HEK293 (cell line): ENCODE measurements at regions not wholly inside any gene's neighbourhood (a gene's known extent, or its start where the extent isn't known, plus 50 kb on each side); places are given as distances from the start of the nearest gene placed in this dataset.

Source experiments
- CTCF ChIA-PET: fragments of 350-600 bp; formaldehyde crosslinking; extraction: SDS; loops from one replicate; lab custom pipeline; 2021; ENCODE audit warnings: antibody characterized with exemption; lab: Yijun Ruan, JAX
- POLR2A ChIA-PET: fragments of 300-600 bp; formaldehyde crosslinking; extraction: SDS; loops from one replicate; lab custom pipeline; 2020; ENCODE audit warnings: antibody characterized with exemption, inconsistent platforms; lab: Yijun Ruan, JAX
- H3K27ac ChIP-seq: fragments of 200-500 bp; sonication (Bioruptor generic); 2 replicates; pipeline ENCODE4 v1.5.1; 2014; ENCODE audit warnings: low read depth, low read length, control low read depth, inconsistent platforms; ENCODE audit errors: extremely low read depth
- H3K36me3 ChIP-seq, 2 experiments: fragments of 200-500 bp in 1 of 2; sonication (Bioruptor generic) in 1 of 2; 1 replicate in 1 of 2; 2 replicates in 1 of 2; pipeline ENCODE4 v1.5.1; 2014 to 2017; ENCODE audit warnings: inconsistent platforms in 2 of 2, low read length in 2 of 2; ENCODE audit not compliant: control insufficient read depth in 2 of 2, insufficient read depth in 1 of 2
- H3K4me1 ChIP-seq: fragments of 200-500 bp; sonication (Bioruptor generic); 2 replicates; pipeline ENCODE4 v1.5.1; 2014; ENCODE audit warnings: mild to moderate bottlenecking, low read length, inconsistent platforms; ENCODE audit not compliant: control insufficient read depth, insufficient read depth
- H3K4me3 ChIP-seq: 2 replicates; pipeline ENCODE4 v1.5.1; 2011; ENCODE audit warnings: low read depth, mild to moderate bottlenecking, control low read depth, low read length, moderate library complexity
- H3K9me3 ChIP-seq: fragments of 200-500 bp; sonication (Bioruptor generic); 2 replicates; pipeline ENCODE4 v1.5.1; 2014; ENCODE audit warnings: low read depth, low read length, inconsistent platforms; ENCODE audit not compliant: control insufficient read depth, insufficient read depth
- GLIS2 ChIP-seq: fragments of 450-650 bp; formaldehyde crosslinking; IDR thresholded peaks from 2 replicates; pipeline ENCODE4 v1.5.1; 2016; ENCODE audit warnings: missing biosample characterization, missing genetic modification characterization
- HOXC10 ChIP-seq: sonication (generic); formaldehyde crosslinking; IDR thresholded peaks from 2 replicates; pipeline ENCODE4 v1.8.1; 2023; ENCODE audit warnings: mild to moderate bottlenecking, missing genetic modification reagents
- IKZF3 ChIP-seq: fragments of 450-650 bp; IDR thresholded peaks from 2 replicates; pipeline ENCODE4 v1.5.0; 2018; ENCODE audit warnings: missing biosample characterization, mild to moderate bottlenecking, missing genetic modification characterization, moderate library complexity
- KLF8 ChIP-seq: fragments of 450-650 bp; formaldehyde crosslinking; IDR thresholded peaks from 2 replicates; pipeline ENCODE4 v1.5.1; 2016; ENCODE audit warnings: missing biosample characterization, missing genetic modification characterization
- SETDB1 ChIP-seq: IDR thresholded peaks from one replicate; pipeline ENCODE4 v1.6.1; 2017; ENCODE audit warnings: mild to moderate bottlenecking, low read length, moderate library complexity, mixed read lengths; ENCODE audit not compliant: insufficient read length
- SP2 ChIP-seq: fragments of 450-650 bp; formaldehyde crosslinking; IDR thresholded peaks from 2 replicates; pipeline ENCODE4 v1.5.1; 2016; ENCODE audit warnings: missing biosample characterization, missing genetic modification characterization
- ZBTB49 ChIP-seq: fragments of 450-650 bp; formaldehyde crosslinking; IDR thresholded peaks from 2 replicates; pipeline ENCODE4 v1.5.1; 2016; ENCODE audit warnings: missing biosample characterization, missing genetic modification characterization, low read depth
- ZFP41 ChIP-seq: fragments of 450-650 bp; formaldehyde crosslinking; IDR thresholded peaks from 2 replicates; pipeline ENCODE4 v1.5.1; 2016; ENCODE audit warnings: missing biosample characterization, missing genetic modification characterization, borderline replicate concordance
- ZNF112 ChIP-seq: fragments of 450-650 bp; formaldehyde crosslinking; IDR thresholded peaks from 2 replicates; pipeline ENCODE4 v1.5.0; 2017; ENCODE audit warnings: missing biosample characterization, missing genetic modification characterization
- ZNF138 ChIP-seq: fragments of 450-650 bp; formaldehyde crosslinking; IDR thresholded peaks from 2 replicates; pipeline ENCODE4 v1.5.1; 2016; ENCODE audit warnings: missing biosample characterization, missing genetic modification characterization, borderline replicate concordance
- ZNF140 ChIP-seq: fragments of 450-650 bp; formaldehyde crosslinking; IDR thresholded peaks from 2 replicates; pipeline ENCODE4 v1.5.1; 2016; ENCODE audit warnings: missing biosample characterization, missing genetic modification characterization
- ZNF155 ChIP-seq: fragments of 450-650 bp; formaldehyde crosslinking; IDR thresholded peaks from 2 replicates; pipeline ENCODE4 v1.5.1; 2016; ENCODE audit warnings: missing biosample characterization, missing genetic modification characterization
- ZNF174 ChIP-seq: fragments of 450-650 bp; formaldehyde crosslinking; IDR thresholded peaks from 2 replicates; pipeline ENCODE4 v1.5.0; 2017; ENCODE audit warnings: missing biosample characterization, mild to moderate bottlenecking, missing genetic modification characterization
- ZNF2 ChIP-seq: fragments of 450-650 bp; formaldehyde crosslinking; IDR thresholded peaks from 2 replicates; pipeline ENCODE4 v1.5.1; 2016; ENCODE audit warnings: missing biosample characterization, missing genetic modification characterization
- ZNF391 ChIP-seq: fragments of 450-650 bp; formaldehyde crosslinking; IDR thresholded peaks from 2 replicates; pipeline ENCODE4 v1.5.1; 2016; ENCODE audit warnings: low read depth, missing biosample characterization, missing genetic modification characterization, borderline replicate concordance
- ZNF449 ChIP-seq: fragments of 450-650 bp; formaldehyde crosslinking; IDR thresholded peaks from 2 replicates; pipeline ENCODE4 v1.5.1; 2017; ENCODE audit warnings: missing biosample characterization, mild to moderate bottlenecking, missing genetic modification characterization, moderate library complexity
- ZNF544 ChIP-seq: fragments of 450-650 bp; formaldehyde crosslinking; IDR thresholded peaks from 2 replicates; pipeline ENCODE4 v1.5.0; 2017; ENCODE audit warnings: missing biosample characterization, missing genetic modification characterization
- ZNF548 ChIP-seq: fragments of 450-650 bp; formaldehyde crosslinking; IDR thresholded peaks from 2 replicates; pipeline ENCODE4 v1.5.1; 2016; ENCODE audit warnings: missing biosample characterization, missing genetic modification characterization
- ZNF664 ChIP-seq: fragments of 450-650 bp; formaldehyde crosslinking; IDR thresholded peaks from 2 replicates; pipeline ENCODE4 v1.5.1; 2016; ENCODE audit warnings: missing biosample characterization, missing genetic modification characterization
- ZNF747 ChIP-seq: fragments of 450-650 bp; formaldehyde crosslinking; IDR thresholded peaks from 2 replicates; pipeline ENCODE4 v1.5.1; 2016; ENCODE audit warnings: missing biosample characterization, missing genetic modification characterization
- TF ChIP-seq, protein P1 (sequence below): fragments of 450-650 bp; formaldehyde crosslinking; conservative IDR thresholded peaks from 2 replicates; pipeline ENCODE4 v1.5.1; 2016; ENCODE audit warnings: low read depth, missing biosample characterization, missing genetic modification characterization

DNA sequence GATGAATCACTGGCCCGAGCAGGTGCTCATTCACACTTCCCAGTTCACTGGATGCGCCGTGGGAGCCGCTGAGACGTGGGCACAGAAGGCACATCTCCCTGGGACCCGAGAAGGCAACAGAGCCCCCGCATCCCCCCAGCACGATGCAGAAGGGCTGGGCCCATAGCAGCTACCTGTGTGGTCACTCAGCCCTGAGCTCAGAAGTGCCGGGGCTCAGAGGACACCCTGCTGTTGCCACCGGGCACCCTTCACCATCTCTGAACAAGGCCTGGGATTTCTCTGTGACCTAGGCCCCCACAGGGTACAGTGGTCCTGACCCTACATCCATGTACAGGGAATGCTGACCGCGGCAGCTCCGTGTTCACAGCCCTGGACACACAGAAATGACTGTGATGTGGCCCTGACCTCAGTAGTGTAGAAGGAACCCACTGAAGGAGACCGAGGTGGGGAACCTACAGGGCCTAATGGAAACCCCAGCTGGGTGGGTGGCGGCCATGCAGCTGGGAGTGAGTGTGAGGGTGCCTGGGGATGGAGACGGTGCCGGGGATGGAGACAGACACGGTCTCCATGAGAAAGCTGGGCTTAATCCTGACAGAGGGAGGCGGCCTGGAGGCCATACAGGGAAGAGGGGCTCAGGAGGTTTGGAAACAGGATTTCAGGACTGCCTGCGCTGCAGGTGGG is 111.9 kb upstream of the OTOS start:
- POLR2A ChIA-PET: interaction anchor here (0.7 to 1.0 kb wide), 3 partner anchors 9 to 19 kb away, joined by 3 to 6 read pairs (median 4); no protein-coding TSS in a partner anchor
- Histone ChIP-seq H3K4me1 (peaks cover 4% of the 10 kb centered on the region; the same call in 1 of the 2 replicates), H3K36me3 (no peaks in the 10 kb centered on the region), H3K27ac (no peak overlapping the region), H3K4me3 (no peak overlapping the region), H3K9me3 (no peaks in the 10 kb centered on the region)
- TF ChIP-seq ZFP41 (tag by site-specific recombination): no peak
- no peak for TF ChIP-seq KLF8 (tag by site-specific recombination)
- TF ChIP-seq ZNF112: no peak
- TF ChIP-seq ZNF391 (tag by site-specific recombination): no peak
- no peak for TF ChIP-seq IKZF3
- TF ChIP-seq ZNF174: no peak
- TF ChIP-seq ZNF449 (tag by site-specific recombination): no peak
- no peak for TF ChIP-seq SETDB1
- TF ChIP-seq ZBTB49 (tag by site-specific recombination): no peak
- TF ChIP-seq ZNF544 (tag by site-specific recombination): no peak
- TF ChIP-seq ZNF664 (tag by site-specific recombination): no peak
- no peak for TF ChIP-seq ZNF548 (tag by site-specific recombination)
- TF ChIP-seq, protein P1, sequence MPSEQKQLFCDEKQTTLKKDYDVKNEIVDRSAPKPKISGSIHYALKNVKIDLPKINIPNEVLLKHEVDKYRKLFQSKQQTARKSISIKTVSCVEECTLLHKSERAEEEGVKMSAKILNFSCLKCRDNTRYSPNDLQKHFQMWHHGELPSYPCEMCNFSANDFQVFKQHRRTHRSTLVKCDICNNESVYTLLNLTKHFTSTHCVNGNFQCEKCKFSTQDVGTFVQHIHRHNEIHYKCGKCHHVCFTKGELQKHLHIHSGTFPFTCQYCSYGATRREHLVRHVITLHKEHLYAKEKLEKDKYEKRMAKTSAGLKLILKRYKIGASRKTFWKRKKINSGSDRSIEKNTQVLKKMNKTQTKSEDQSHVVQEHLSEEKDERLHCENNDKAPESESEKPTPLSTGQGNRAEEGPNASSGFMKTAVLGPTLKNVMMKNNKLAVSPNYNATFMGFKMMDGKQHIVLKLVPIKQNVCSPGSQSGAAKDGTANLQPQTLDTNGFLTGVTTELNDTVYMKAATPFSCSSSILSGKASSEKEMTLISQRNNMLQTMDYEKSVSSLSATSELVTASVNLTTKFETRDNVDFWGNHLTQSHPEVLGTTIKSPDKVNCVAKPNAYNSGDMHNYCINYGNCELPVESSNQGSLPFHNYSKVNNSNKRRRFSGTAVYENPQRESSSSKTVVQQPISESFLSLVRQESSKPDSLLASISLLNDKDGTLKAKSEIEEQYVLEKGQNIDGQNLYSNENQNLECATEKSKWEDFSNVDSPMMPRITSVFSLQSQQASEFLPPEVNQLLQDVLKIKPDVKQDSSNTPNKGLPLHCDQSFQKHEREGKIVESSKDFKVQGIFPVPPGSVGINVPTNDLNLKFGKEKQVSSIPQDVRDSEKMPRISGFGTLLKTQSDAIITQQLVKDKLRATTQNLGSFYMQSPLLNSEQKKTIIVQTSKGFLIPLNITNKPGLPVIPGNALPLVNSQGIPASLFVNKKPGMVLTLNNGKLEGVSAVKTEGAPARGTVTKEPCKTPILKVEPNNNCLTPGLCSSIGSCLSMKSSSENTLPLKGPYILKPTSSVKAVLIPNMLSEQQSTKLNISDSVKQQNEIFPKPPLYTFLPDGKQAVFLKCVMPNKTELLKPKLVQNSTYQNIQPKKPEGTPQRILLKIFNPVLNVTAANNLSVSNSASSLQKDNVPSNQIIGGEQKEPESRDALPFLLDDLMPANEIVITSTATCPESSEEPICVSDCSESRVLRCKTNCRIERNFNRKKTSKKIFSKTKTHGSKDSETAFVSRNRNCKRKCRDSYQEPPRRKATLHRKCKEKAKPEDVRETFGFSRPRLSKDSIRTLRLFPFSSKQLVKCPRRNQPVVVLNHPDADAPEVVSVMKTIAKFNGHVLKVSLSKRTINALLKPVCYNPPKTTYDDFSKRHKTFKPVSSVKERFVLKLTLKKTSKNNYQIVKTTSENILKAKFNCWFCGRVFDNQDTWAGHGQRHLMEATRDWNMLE (tag by site-specific recombination): no peak
- CTCF ChIA-PET: interaction anchor here (1.7 kb wide), 1 partner anchor 19 kb away, joined by 9 read pairs; no protein-coding TSS in a partner anchor

- ChIA-PET POLR2A (no interaction called here), CTCF (interaction anchor here (1.7 kb wide), 1 partner anchor 19 kb away, joined by 9 read pairs; no protein-coding TSS in a partner anchor)
- peaks cover 4% of the 10 kb centered on the region; the same call in 1 of the 2 replicates for H3K4me1 ChIP-seq
- TF ChIP-seq ZNF138 (tag by site-specific recombination) (no peak), SP2 (tag by site-specific recombination) (no peak), HOXC10 (CRISPR knock-in tag) (no peak), ZNF140 (tag by site-specific recombination) (no peak), KLF8 (tag by site-specific recombination) (no peak), ZNF449 (tag by site-specific recombination) (no peak), ZNF155 (tag by site-specific recombination) (no peak), ZNF747 (tag by site-specific recombination) (no peak), ZNF2 (tag by site-specific recombination) (no peak), GLIS2 (tag by site-specific recombination) (no peak)
Measured at GRCh38 chr2:240252872-240253511, 112.5 kb upstream of the OTOS start.

More at GRCh38 chr2:240252872-240253511, 112.5 kb upstream of the OTOS start:
- Histone ChIP-seq H3K4me3 (no peak overlapping the region), H3K36me3 (no peaks in the 10 kb centered on the region), H3K27ac (no peak overlapping the region), H3K9me3 (no peaks in the 10 kb centered on the region)
